ENCODE measurements at regions not wholly inside any gene's neighbourhood (a gene's known extent, or its start where the extent isn't known, plus 50 kb on each side); places are given as distances from the start of the nearest gene placed in this dataset.
"Not testable (repeated sequence)": the region's sequence is repeated elsewhere in the genome, so short reads cannot be mapped to it uniquely, and the experiment has no call there.

GRCh38 chr13:34721631-34722595 is 220.2 kb upstream of the NBEA start:
- DNase-seq (ENCODE audit: extremely low read depth in 1 of 2, low read depth in 1 of 2): no peak

DNA sequence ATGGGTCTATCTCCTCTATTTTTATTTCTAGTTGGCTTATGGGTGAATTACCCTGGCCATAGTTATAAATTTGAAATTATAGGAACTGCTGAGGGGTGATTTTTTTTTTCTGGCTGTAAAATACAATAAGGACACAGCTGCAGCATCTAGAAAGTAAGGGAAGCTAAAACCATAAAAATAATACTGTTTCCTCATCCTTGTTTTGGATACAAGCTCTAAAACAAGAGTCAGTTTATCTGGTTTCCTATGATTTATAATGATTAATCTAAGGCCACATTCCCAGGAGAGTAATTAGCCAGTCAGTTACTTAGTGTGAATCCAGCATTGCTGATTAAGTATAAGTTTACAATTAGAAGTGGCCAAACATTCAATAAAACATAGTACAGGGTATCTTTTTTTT is 219.1 kb upstream of the NBEA start:
- DNase-seq (ENCODE audit: extremely low read depth in 1 of 2, low read depth in 1 of 2): no peak

DNA sequence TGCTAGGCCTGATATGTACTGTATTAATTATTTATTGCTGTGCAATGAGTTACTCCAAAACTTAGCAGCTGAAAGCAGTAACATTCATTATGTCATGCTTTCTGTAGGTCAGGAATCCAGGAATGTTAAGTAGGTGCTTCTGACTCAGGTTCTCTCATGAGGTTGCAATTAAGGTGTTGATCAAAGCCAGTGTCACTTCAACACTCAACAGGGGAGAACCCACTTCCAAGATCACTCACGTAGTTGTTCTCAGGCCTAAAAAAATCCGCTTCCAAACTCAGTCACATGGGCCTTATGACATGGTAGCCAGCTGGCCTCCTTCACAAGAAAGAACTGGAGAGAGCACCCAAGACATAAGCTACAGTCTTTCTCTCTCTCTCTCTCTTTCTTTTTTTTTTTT is 211.1 kb upstream of the NBEA start:
- DNase-seq (ENCODE audit: extremely low read depth in 1 of 2, low read depth in 1 of 2): no peak

GRCh38 chr13:34731486-34731885 is 210.6 kb upstream of the NBEA start:
- DNase-seq (ENCODE audit: extremely low read depth in 1 of 2, low read depth in 1 of 2): no peak

DNA sequence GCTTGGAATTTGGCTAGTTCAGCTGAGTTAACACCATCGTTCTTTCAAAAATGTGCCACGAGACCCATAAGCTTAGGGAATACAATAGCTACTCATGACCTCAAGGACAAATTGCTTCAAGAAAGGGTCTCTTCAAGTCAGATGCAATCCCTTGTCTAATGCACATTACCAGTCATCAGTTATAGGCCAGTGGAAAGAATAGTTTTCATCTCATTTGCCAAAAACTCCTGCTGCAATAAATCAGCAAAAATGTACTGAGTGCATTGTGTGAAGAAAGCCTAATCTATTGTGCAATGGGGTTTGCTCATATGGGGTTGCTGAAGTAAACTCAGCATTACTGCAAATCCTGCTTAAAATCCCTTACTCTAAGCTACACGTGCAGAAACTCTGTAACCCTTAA is 208.3 kb upstream of the NBEA start:
- no peak for DNase-seq (ENCODE audit: extremely low read depth in 1 of 2, low read depth in 1 of 2)

GRCh38 chr13:34734932-34735331 is 207.1 kb upstream of the NBEA start:
- DNase-seq (ENCODE audit: extremely low read depth in 1 of 2, low read depth in 1 of 2): no peak

DNA sequence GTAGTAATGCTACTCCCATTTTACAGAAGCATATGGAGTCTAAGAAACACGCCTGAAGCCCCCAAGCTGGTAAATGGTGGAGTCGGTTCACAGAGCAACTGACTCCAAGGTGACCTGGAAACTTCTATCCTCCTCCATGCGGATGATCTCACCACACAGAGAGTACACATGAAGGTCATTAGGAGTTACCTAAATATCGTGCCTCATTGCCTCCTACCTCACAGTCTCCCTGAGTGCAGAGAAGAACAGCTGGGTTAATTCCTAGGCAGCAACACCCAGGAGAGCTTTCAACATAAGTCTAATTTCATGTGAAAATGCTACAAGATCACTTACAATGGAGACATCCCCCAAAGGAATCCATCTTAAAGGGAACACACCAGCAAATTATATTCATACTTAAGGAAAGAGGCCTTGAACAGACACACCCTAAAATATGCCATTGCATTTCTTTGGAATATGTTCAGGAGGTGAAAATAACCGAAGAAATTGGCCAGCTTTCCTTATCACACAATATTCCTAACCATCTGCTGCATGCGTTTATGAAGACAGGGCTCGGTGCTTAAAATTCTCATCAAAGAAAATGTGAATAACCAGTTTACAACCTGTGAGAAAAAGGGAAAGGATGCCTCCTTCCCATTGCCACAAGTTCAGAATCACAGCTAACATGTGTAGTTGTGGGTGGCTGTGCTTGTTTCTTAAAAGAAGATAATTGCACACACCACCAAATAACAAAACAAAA is 203.6 kb upstream of the NBEA start:
- DNase-seq (ENCODE audit: extremely low read depth in 1 of 2, low read depth in 1 of 2): no peak

DNA sequence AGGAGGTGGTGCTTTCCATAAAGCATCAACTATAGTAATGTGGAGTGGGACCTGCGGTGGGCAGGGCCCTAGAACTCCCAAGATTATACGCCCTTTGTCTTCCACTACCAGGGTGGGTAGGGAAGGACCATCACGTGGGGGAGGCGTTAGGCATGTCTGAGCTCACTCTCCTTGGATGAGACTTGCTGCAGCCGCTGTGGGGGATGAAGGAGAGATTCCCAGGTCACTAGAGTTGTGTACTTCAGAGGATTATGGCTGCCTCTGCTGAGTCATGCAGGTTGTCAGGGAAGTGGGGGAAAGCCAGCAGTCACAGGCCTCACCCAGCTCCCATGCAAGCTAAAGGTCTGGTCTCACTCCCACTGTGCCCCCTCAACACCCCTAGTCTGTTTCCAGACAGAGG is 195.0 kb upstream of the NBEA start:
- not testable (repeated sequence) for DNase-seq (ENCODE audit: extremely low read depth in 1 of 2, low read depth in 1 of 2)

DNA sequence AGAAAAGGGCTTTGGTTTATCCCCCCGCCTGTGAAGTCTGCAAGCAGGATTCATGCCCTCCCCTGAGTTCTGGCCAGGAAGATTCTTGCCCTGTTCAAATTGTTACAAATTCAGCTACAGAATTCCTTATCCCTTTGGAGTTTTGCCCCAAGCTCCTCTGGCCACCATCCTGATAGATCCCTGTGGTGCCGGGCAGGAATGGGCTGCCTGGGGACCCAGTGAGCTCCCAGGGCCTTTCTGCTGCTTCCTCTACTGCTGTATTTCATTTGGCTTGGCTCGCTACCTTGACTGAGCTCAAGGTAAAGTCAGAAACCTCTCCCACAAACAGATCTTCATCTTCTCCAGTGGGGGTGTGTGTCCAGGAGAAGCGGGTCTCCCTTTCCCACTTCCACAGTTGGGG is 194.6 kb upstream of the NBEA start:
- no peak for DNase-seq (ENCODE audit: extremely low read depth in 1 of 2, low read depth in 1 of 2)

DNA sequence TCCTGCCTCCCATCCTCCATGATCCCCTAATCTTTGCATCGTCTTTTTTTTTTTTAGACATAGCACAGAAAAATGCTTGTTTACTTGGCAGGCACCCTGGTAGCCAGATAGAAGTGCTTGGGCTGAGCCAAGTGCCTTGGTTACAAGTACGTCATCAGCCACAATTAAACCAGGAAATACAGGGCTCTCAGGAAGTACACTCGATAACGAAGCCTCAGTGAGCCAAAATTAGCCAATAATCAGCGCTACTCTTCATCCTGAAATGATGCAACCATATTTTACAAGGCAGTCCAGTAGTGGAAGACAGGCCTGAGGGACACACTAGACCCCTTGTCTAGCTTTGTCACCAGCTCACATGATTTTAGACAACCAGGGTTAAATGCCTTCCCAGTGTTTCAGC is 194.0 kb upstream of the NBEA start:
- DNase-seq (ENCODE audit: extremely low read depth in 1 of 2, low read depth in 1 of 2): no peak

GRCh38 chr13:34748596-34748995 is 193.5 kb upstream of the NBEA start:
- DNase-seq (ENCODE audit: extremely low read depth in 1 of 2, low read depth in 1 of 2): no peak

DNA sequence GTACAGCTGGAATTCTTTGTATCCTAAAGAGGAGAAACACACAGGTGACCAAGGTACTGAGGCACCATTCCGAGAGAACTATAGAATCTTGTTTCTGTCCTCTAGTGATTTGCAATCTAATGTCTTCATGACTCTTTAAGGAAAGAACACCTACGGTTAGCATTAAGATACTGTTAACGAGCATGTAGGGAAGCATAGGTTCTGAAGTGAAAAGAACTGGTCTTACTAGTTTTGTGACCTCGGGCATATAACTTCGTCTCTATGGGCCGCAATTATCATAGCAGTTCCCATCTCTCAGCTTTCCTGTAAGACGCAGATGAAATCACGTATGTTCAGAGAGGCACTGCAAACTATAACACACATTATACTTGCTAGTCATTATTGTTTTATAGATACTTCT is 193.0 kb upstream of the NBEA start:
- DNase-seq (ENCODE audit: extremely low read depth in 1 of 2, low read depth in 1 of 2): no peak

GRCh38 chr13:34750078-34750931 is 191.8 kb upstream of the NBEA start:
- no peak for DNase-seq (ENCODE audit: extremely low read depth in 1 of 2, low read depth in 1 of 2)

DNA sequence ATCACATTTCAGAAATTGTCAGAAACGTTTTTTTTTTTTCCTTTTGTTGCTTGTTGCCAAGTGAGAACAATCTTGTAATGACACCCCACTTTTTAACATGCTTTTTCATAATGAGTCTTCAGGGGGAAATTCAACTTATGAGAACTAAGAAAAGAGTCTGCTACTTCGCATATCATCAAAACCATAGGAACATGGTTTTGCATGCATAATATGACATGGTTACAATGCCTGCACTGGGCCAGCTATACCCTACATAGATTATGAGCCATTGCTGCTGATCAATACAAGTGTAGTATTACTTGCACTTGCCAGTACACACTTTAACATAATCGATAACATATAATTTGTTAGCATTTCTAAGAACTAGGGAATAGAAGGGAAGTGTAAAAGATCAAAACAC is 191.0 kb upstream of the NBEA start:
- DNase-seq (ENCODE audit: extremely low read depth in 1 of 2, low read depth in 1 of 2): no peak

GRCh38 chr13:34751492-34751891 is 190.6 kb upstream of the NBEA start:
- no peak for DNase-seq (ENCODE audit: extremely low read depth in 1 of 2, low read depth in 1 of 2)

- DNase-seq (ENCODE audit: extremely low read depth in 1 of 2, low read depth in 1 of 2): no peak
Observed at GRCh38 chr13:34752283-34752960, 189.6 kb upstream of the NBEA start.

DNA sequence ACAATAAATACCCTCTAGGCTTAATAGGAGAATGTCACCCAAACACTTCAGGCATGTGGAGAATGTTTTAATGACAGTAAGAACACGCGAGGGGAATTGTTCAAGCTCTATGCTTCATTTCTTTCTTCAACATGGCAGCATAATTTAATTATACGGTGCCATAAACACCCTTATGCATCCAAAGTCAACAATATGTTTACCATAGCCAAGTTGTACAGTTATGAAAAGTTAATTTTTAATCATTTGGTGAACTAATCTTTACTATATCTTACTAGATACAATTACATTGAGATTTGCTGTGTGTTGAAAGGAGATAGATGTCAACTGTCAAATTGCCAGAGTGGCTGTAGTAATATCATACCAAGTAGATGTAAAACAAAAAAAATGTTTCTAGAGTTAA is 185.9 kb upstream of the NBEA start:
- DNase-seq (ENCODE audit: extremely low read depth in 1 of 2, low read depth in 1 of 2): no peak

- no peak for DNase-seq (ENCODE audit: extremely low read depth in 1 of 2, low read depth in 1 of 2)
Observed at GRCh38 chr13:34756572-34756971, 185.5 kb upstream of the NBEA start.

- no peak for DNase-seq (ENCODE audit: extremely low read depth in 1 of 2, low read depth in 1 of 2)
Observed at GRCh38 chr13:34757441-34757840, 184.6 kb upstream of the NBEA start.

DNA sequence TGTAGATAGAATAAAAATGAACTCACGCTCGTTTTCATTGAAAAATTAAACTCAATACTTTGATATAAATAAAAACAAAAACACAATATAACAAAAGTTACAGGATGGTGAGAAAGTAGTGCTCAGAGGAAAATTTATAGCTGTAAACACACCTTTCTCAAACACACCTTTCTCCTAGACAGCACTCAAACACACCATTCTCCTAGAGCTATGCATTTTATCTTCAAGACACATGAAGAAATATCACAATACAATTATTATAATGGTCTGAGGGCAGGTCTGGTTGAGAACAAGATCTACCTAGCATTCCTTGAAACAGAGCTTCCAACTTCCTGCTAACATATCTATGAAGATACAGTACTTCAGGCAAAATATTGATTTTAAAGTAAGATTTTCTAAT is 183.4 kb upstream of the NBEA start:
- no peak for DNase-seq (ENCODE audit: extremely low read depth in 1 of 2, low read depth in 1 of 2)

DNA sequence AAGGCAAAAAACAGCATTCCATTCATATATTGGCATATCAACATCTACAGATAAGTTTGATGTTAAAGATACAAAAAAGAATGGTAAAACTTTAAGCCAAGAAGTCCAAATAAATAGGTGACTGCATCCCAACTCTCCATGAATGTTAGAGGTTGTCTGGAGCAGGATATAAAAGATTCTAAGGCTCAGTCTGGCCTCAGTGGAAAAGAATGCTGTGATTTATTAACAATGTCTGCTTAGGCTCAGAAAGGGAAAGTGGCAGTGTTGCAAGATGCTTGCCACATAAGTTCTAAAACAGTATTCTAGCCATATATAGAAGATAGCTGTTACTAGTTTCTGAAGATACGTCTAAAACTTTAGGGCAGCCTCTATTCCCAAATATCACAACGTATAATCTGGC is 179.8 kb upstream of the NBEA start:
- no peak for DNase-seq (ENCODE audit: extremely low read depth in 1 of 2, low read depth in 1 of 2)

Data from stimulated activated CD8-positive, alpha-beta memory T cell treated with anti-CD3 and anti-CD28 coated beads, Interleukin-7, amount 100 ng/mL, for 48 hours (primary cell).